GM18907 (cell line): ENCODE measurements at regions not wholly inside any gene's neighbourhood (a gene's known extent, or its start where the extent isn't known, plus 50 kb on each side); places are given as distances from the start of the nearest gene placed in this dataset.

Source experiments
- ATAC-seq: cut with Tn5 transposase; IDR thresholded peaks from one replicate; pipeline ENCODE4 v1.9.1; 2021; ENCODE audit warnings: mild to moderate bottlenecking, moderate library complexity; ENCODE audit not compliant: unreplicated experiment

GRCh38 chr10:43943818-43944360 is 295.2 kb upstream of the ZNF32 start:
- no peak for ATAC-seq

- no peak for ATAC-seq
Measured at GRCh38 chr10:43943119-43943817, 294.6 kb upstream of the ZNF32 start.

- no peak for ATAC-seq
Measured at GRCh38 chr10:43942096-43942850, 293.6 kb upstream of the ZNF32 start.

GRCh38 chr10:43940898-43941837 is 292.5 kb upstream of the ZNF32 start:
- no peak for ATAC-seq

GRCh38 chr10:43939939-43940820 is 291.5 kb upstream of the ZNF32 start:
- ATAC-seq: no peak

- ATAC-seq: no peak
Measured at GRCh38 chr10:43939389-43939938, 290.8 kb upstream of the ZNF32 start.

- no peak for ATAC-seq
Measured at GRCh38 chr10:43938810-43939209, 290.1 kb upstream of the ZNF32 start.

GRCh38 chr10:43931308-43931930 is 282.7 kb upstream of the ZNF32 start:
- ATAC-seq: no peak

GRCh38 chr10:43930777-43931176 is 282.1 kb upstream of the ZNF32 start:
- ATAC-seq: no peak

GRCh38 chr10:43930243-43930642 is 281.6 kb upstream of the ZNF32 start:
- ATAC-seq: no peak

GRCh38 chr10:43929122-43929521 is 280.4 kb upstream of the ZNF32 start:
- no peak for ATAC-seq

- ATAC-seq: no peak
Measured at GRCh38 chr10:43928425-43928968, 279.8 kb upstream of the ZNF32 start.

GRCh38 chr10:43926875-43927406 is 278.3 kb upstream of the ZNF32 start:
- ATAC-seq: no peak

- no peak for ATAC-seq
Measured at GRCh38 chr10:43926371-43926770, 277.7 kb upstream of the ZNF32 start.

GRCh38 chr10:43925793-43926192 is 277.1 kb upstream of the ZNF32 start:
- no peak for ATAC-seq

GRCh38 chr10:43923328-43923727 is 274.6 kb upstream of the ZNF32 start:
- no peak for ATAC-seq

- no peak for ATAC-seq
Measured at GRCh38 chr10:43922335-43923280, 273.9 kb upstream of the ZNF32 start.

- no peak for ATAC-seq
Measured at GRCh38 chr10:43921881-43922280, 273.2 kb upstream of the ZNF32 start.
